A549 (cell line): ENCODE measurements at regions not wholly inside any gene's neighbourhood (a gene's known extent, or its start where the extent isn't known, plus 50 kb on each side); places are given as distances from the start of the nearest gene placed in this dataset.

ENCODE experiments used
- ATAC-seq, 2 experiments: fragments of 200-7000 bp in 1 of 2; fragments of >200 bp in 1 of 2; cut with Nextera tagmentation in 1 of 2; cut with Tn5 transposase in 1 of 2; 3 replicates each; pipeline versions ENCODE4 v1.8.0 to v1.9.1; 2018 to 2020; ENCODE audit warnings: mild to moderate bottlenecking in 1 of 2, moderate library complexity in 1 of 2
- CTCF ChIA-PET: fragments of 300-600 bp; sonication (Branson Sonifier 250); formaldehyde crosslinking; extraction: SDS; loops from one replicate; lab custom pipeline; 2021; ENCODE audit warnings: antibody characterized with exemption, inconsistent platforms; lab: Yijun Ruan, JAX
- POLR2A ChIA-PET: fragments of 350-600 bp; formaldehyde crosslinking; extraction: SDS; loops from one replicate; lab custom pipeline; 2021; ENCODE audit warnings: antibody characterized with exemption, inconsistent platforms; lab: Yijun Ruan, JAX
- DNase-seq, 2 experiments: peaks; one replicate each; pipeline versions ENCODE4 v3.0.0 to v3.0.0-alpha.2; 2011 to 2016; ENCODE audit warnings: low read depth in 1 of 2, low spot score in 1 of 2
- FAIRE-seq: peaks from 2 replicates; lab custom pipeline; 2011; peaks lifted over from hg19 to GRCh38; lab: Jason Lieb, UNC
- H3K27ac ChIP-seq, 2 experiments: fragments of >200 bp; sonication (Bioruptor Twin); formaldehyde crosslinking; 3 replicates each; pipeline ENCODE4 v1.5.1; 2016 to 2017
- H3K4me1 ChIP-seq: fragments of >200 bp; sonication (Bioruptor Twin); formaldehyde crosslinking; 3 replicates; pipeline ENCODE4 v1.6.1; 2016
- H3K4me2 ChIP-seq: fragments of >200 bp; sonication (Bioruptor Twin); formaldehyde crosslinking; 3 replicates; pipeline ENCODE4 v1.6.1; 2016
- H3K4me3 ChIP-seq: fragments of >200 bp; sonication (Bioruptor Twin); formaldehyde crosslinking; 3 replicates; pipeline ENCODE4 v1.5.1; 2016
- H3K9me3 ChIP-seq: fragments of >200 bp; sonication (Bioruptor Twin); formaldehyde crosslinking; 3 replicates; pipeline ENCODE4 v1.6.1; 2016
- CEBPB ChIP-seq, 2 experiments: fragments of >200 bp in 1 of 2; sonication (Bioruptor Twin) in 1 of 2; formaldehyde crosslinking in 1 of 2; IDR thresholded peaks; 2 replicates each; pipeline ENCODE4 v1.6.1; 2012 to 2016
- CHD2 ChIP-seq: fragments of 150-350 bp; IDR thresholded peaks from 2 replicates; pipeline ENCODE4 v1.6.1; 2014; ENCODE audit warnings: low read length; ENCODE audit not compliant: partially characterized antibody
- CHD4 ChIP-seq: fragments of 200-600 bp; sonication (generic); IDR thresholded peaks from 2 replicates; pipeline ENCODE4 v1.6.1; 2016; ENCODE audit warnings: antibody characterized with exemption, mild to moderate bottlenecking, borderline replicate concordance
- EHMT2 ChIP-seq: fragments of 200-600 bp; sonication (generic); IDR thresholded peaks from 2 replicates; pipeline ENCODE4 v1.6.1; 2016; ENCODE audit warnings: antibody characterized with exemption, low read depth, mild to moderate bottlenecking, moderate library complexity
- FOSL2 ChIP-seq, 2 experiments: fragments of 450-650 bp in 1 of 2; fragments of >200 bp in 1 of 2; sonication (Bioruptor Twin) in 1 of 2; formaldehyde crosslinking; IDR thresholded peaks; 2 replicates each; pipeline versions ENCODE4 v1.5.0 to v1.6.1; 2016 to 2020; ENCODE audit warnings: mild to moderate bottlenecking in 1 of 2, moderate library complexity in 1 of 2
- FOXS1 ChIP-seq: fragments of 250-450 bp; sonication (Bioruptor Pico); IDR thresholded peaks from 2 replicates; pipeline ENCODE4 v1.5.0; 2020; ENCODE audit warnings: mild to moderate bottlenecking, moderate library complexity
- HEYL ChIP-seq: fragments of 250-450 bp; sonication (Bioruptor Pico); IDR thresholded peaks from 2 replicates; pipeline ENCODE4 v1.8.0; 2021; ENCODE audit warnings: mild to moderate bottlenecking, moderate library complexity
- JUNB ChIP-seq: fragments of >200 bp; sonication (Bioruptor Twin); formaldehyde crosslinking; IDR thresholded peaks from 2 replicates; pipeline ENCODE4 v1.6.1; 2016
- KDM1A ChIP-seq: fragments of 200-600 bp; sonication (generic); IDR thresholded peaks from 2 replicates; pipeline ENCODE4 v1.6.1; 2016; ENCODE audit warnings: low read depth, mild to moderate bottlenecking
- KDM5A ChIP-seq: fragments of 200-600 bp; sonication (generic); IDR thresholded peaks from 2 replicates; pipeline ENCODE4 v1.6.1; 2016; ENCODE audit warnings: antibody characterized with exemption, mild to moderate bottlenecking
- POLR2A ChIP-seq: IDR thresholded peaks from 2 replicates; pipeline ENCODE4 v1.6.1; 2012; ENCODE audit warnings: mild to moderate bottlenecking, low read length
- SMC3 ChIP-seq: fragments of >200 bp; sonication (Bioruptor Twin); formaldehyde crosslinking; IDR thresholded peaks from 3 replicates; pipeline ENCODE4 v1.6.1; 2018; ENCODE audit warnings: inconsistent platforms
- ZSCAN20 ChIP-seq: fragments of 250-450 bp; sonication (Bioruptor Pico); IDR thresholded peaks from 2 replicates; pipeline ENCODE4 v1.8.0; 2022; ENCODE audit warnings: mild to moderate bottlenecking, moderate library complexity
- whole genome bisulfite sequencing: methylation state at CpG from one replicate; pipeline ENCODE4 v1.1.6; 2017; ENCODE audit errors: missing lambda C conversion rate; 5-methylcytosine and 5-hydroxymethylcytosine counted together
- TF ChIP-seq, protein P1 (sequence below): fragments of 250-450 bp; sonication (Bioruptor Pico); IDR thresholded peaks from 2 replicates; pipeline ENCODE4 v1.5.0; 2020; ENCODE audit warnings: low read depth, mild to moderate bottlenecking, moderate library complexity
- TF ChIP-seq, protein P2 (sequence below): fragments of 250-450 bp; sonication (Bioruptor Pico); IDR thresholded peaks from 2 replicates; pipeline ENCODE4 v1.5.0; 2021; ENCODE audit warnings: mild to moderate bottlenecking, moderate library complexity, borderline replicate concordance
- TF ChIP-seq, protein P3 (sequence below): fragments of 200-600 bp; sonication (generic); IDR thresholded peaks from 2 replicates; pipeline ENCODE4 v1.6.1; 2016; ENCODE audit warnings: antibody characterized with exemption, mild to moderate bottlenecking, moderate library complexity
- TF ChIP-seq, protein P4 (sequence below): fragments of 150-350 bp; IDR thresholded peaks from 2 replicates; pipeline ENCODE4 v1.6.1; 2014; ENCODE audit warnings: low read depth, mild to moderate bottlenecking, low read length

DNA sequence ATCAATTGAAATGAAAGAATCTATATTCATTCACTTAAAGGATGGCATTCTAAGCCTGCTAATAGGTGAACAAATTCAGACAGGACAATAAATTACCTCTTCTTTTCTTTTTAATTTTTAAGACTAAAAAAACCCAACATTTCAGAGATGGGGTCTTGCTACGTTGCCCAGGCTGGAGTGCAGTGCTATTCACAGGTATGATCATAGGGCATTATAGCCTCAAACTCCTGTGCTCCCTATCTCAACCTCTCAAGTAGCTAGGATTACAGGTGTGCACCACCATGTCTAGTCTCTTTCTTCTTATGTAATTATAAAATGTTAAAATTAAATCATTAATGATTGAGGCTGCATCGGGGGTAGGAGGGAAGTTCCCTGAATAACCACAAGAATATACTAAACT is 52.5 kb upstream of the PDLIM5 start:
- 56% methylated on average over 2 of the region's 2 CpGs for WGBS
- no peak for FAIRE-seq
- no peak overlapping the region for H3K4me2 ChIP-seq
- H3K4me3 ChIP-seq: no peak overlapping the region
- ATAC-seq: no peak
- ChIA-PET POLR2A (no interaction called here), CTCF (no interaction called here)
- DNase-seq: no peak
- H3K9me3 ChIP-seq: no peaks in the 10 kb centered on the region
- no peak overlapping the region for H3K27ac ChIP-seq
- H3K4me1 ChIP-seq: no peaks in the 10 kb centered on the region
- TF ChIP-seq JUNB (no peak), CHD2 (no peak), ZSCAN20 (CRISPR knock-in tag) (no peak), FOXS1 (CRISPR knock-in tag) (no peak), KDM1A (no peak), FOSL2 (IDR thresholded peaks at IDR 0.05) (no peak), FOSL2 (CRISPR knock-in tag; IDR thresholded peaks at IDR 0.05) (no peak), POLR2A (no peak), CHD4 (no peak), KDM5A (no peak), EHMT2 (no peak), CEBPB (IDR thresholded peaks at IDR 0.05) (no peak), HEYL (CRISPR knock-in tag) (no peak)
- TF ChIP-seq, protein P1, sequence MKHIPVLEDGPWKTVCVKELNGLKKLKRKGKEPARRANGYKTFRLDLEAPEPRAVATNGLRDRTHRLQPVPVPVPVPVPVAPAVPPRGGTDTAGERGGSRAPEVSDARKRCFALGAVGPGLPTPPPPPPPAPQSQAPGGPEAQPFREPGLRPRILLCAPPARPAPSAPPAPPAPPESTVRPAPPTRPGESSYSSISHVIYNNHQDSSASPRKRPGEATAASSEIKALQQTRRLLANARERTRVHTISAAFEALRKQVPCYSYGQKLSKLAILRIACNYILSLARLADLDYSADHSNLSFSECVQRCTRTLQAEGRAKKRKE (CRISPR knock-in tag): no peak
- TF ChIP-seq, protein P2, sequence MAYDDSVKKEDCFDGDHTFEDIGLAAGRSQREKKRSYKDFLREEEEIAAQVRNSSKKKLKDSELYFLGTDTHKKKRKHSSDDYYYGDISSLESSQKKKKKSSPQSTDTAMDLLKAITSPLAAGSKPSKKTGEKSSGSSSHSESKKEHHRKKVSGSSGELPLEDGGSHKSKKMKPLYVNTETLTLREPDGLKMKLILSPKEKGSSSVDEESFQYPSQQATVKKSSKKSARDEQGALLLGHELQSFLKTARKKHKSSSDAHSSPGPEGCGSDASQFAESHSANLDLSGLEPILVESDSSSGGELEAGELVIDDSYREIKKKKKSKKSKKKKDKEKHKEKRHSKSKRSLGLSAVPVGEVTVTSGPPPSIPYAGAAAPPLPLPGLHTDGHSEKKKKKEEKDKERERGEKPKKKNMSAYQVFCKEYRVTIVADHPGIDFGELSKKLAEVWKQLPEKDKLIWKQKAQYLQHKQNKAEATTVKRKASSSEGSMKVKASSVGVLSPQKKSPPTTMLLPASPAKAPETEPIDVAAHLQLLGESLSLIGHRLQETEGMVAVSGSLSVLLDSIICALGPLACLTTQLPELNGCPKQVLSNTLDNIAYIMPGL (CRISPR knock-in tag): no peak
- TF ChIP-seq, all 56 proteins: peak for 0

DNA sequence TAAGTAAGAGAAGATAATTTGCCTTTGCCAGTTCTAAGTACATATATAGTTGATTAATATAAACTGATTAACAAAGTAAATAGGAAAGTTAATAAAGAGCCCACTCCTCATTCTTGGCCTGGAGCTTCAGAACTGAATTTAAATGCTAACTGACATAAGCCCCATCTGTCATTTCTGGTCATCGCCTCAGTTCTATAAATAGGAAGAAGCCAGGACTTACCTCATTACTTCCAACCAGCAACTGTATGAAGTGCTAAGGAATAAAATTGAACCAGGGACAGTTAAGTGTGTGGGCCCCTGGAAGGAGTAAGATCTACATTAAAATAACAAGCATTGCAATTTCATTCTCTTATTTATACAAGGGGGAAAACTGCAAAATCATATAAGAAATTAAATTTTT is 52.0 kb upstream of the PDLIM5 start:
- WGBS: 75% methylated on average over 1 of the region's 1 CpG
- no peak overlapping the region for H3K4me2 ChIP-seq
- no peaks in the 10 kb centered on the region for H3K9me3 ChIP-seq
- no peaks in the 10 kb centered on the region for H3K4me1 ChIP-seq
- no peak for DNase-seq
- no peak for FAIRE-seq
- CTCF ChIA-PET: no interaction called here
- H3K4me3 ChIP-seq: no peak overlapping the region
- ATAC-seq: no peak
- no peak for TF ChIP-seq SMC3
- TF ChIP-seq, protein P3, sequence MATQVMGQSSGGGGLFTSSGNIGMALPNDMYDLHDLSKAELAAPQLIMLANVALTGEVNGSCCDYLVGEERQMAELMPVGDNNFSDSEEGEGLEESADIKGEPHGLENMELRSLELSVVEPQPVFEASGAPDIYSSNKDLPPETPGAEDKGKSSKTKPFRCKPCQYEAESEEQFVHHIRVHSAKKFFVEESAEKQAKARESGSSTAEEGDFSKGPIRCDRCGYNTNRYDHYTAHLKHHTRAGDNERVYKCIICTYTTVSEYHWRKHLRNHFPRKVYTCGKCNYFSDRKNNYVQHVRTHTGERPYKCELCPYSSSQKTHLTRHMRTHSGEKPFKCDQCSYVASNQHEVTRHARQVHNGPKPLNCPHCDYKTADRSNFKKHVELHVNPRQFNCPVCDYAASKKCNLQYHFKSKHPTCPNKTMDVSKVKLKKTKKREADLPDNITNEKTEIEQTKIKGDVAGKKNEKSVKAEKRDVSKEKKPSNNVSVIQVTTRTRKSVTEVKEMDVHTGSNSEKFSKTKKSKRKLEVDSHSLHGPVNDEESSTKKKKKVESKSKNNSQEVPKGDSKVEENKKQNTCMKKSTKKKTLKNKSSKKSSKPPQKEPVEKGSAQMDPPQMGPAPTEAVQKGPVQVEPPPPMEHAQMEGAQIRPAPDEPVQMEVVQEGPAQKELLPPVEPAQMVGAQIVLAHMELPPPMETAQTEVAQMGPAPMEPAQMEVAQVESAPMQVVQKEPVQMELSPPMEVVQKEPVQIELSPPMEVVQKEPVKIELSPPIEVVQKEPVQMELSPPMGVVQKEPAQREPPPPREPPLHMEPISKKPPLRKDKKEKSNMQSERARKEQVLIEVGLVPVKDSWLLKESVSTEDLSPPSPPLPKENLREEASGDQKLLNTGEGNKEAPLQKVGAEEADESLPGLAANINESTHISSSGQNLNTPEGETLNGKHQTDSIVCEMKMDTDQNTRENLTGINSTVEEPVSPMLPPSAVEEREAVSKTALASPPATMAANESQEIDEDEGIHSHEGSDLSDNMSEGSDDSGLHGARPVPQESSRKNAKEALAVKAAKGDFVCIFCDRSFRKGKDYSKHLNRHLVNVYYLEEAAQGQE: no peak
- no peak for TF ChIP-seq CEBPB (IDR thresholded peaks at IDR 0.05)
- TF ChIP-seq, protein P4, sequence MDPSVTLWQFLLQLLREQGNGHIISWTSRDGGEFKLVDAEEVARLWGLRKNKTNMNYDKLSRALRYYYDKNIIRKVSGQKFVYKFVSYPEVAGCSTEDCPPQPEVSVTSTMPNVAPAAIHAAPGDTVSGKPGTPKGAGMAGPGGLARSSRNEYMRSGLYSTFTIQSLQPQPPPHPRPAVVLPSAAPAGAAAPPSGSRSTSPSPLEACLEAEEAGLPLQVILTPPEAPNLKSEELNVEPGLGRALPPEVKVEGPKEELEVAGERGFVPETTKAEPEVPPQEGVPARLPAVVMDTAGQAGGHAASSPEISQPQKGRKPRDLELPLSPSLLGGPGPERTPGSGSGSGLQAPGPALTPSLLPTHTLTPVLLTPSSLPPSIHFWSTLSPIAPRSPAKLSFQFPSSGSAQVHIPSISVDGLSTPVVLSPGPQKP: no peak
- H3K27ac ChIP-seq: no peak overlapping the region
- POLR2A ChIA-PET: no interaction called here
